Mesenchymal stem cell (in vitro differentiated cells and primary cell): ENCODE measurements at regions not wholly inside any gene's neighbourhood (a gene's known extent, or its start where the extent isn't known, plus 50 kb on each side); places are given as distances from the start of the nearest gene placed in this dataset.

Experiments
- DNase-seq: peaks from one replicate; pipeline ENCODE4 v3.0.0-alpha.2; 2013
- H2AFZ ChIP-seq: one replicate; pipeline ENCODE4 v1.6.1; 2013; ENCODE audit warnings: low read depth, mild to moderate bottlenecking, control low read depth, inconsistent platforms, low read length, moderate library complexity
- H2AK5ac ChIP-seq: 2 replicates; pipeline ENCODE4 v1.6.1; 2013; ENCODE audit warnings: low read length, moderate library complexity, mild to moderate bottlenecking, inconsistent platforms; ENCODE audit not compliant: severe bottlenecking
- H2BK120ac ChIP-seq: one replicate; pipeline ENCODE4 v1.6.1; 2013; ENCODE audit warnings: low read depth, mild to moderate bottlenecking, inconsistent platforms, low read length, moderate library complexity
- H2BK12ac ChIP-seq, 2 experiments: one replicate each; pipeline ENCODE4 v1.6.1; 2013; ENCODE audit warnings: inconsistent platforms in 2 of 2, low read length in 2 of 2, mild to moderate bottlenecking in 2 of 2, moderate library complexity in 2 of 2, control low read depth in 1 of 2
- H2BK15ac ChIP-seq: one replicate; pipeline ENCODE4 v1.6.1; 2013; ENCODE audit warnings: mild to moderate bottlenecking, low read depth, inconsistent platforms; ENCODE audit not compliant: poor library complexity, severe bottlenecking
- H2BK5ac ChIP-seq: 2 replicates; pipeline ENCODE4 v1.6.1; 2013; ENCODE audit warnings: low read depth, mild to moderate bottlenecking, low read length, control low read depth, inconsistent platforms; ENCODE audit not compliant: poor library complexity, severe bottlenecking
- H3K14ac ChIP-seq, 2 experiments: one replicate each; pipeline ENCODE4 v1.6.1; 2013; ENCODE audit warnings: inconsistent platforms in 2 of 2, low read length in 2 of 2, control low read depth in 1 of 2, mild to moderate bottlenecking in 1 of 2, moderate library complexity in 1 of 2
- H3K18ac ChIP-seq, 2 experiments: one replicate each; pipeline ENCODE4 v1.6.1; 2013; ENCODE audit warnings: inconsistent platforms in 2 of 2, low read length in 2 of 2, control low read depth in 1 of 2, low read depth in 1 of 2, mild to moderate bottlenecking in 1 of 2
- H3K23ac ChIP-seq, 2 experiments: one replicate each; pipeline ENCODE4 v1.6.1; 2013; ENCODE audit warnings: inconsistent platforms in 2 of 2, low read length in 2 of 2, mild to moderate bottlenecking in 2 of 2, moderate library complexity in 2 of 2, control low read depth in 1 of 2
- H3K27ac ChIP-seq: 2 replicates; pipeline ENCODE4 v1.5.1; 2013; ENCODE audit warnings: mild to moderate bottlenecking, moderate library complexity, low read length, control low read depth, inconsistent platforms; ENCODE audit not compliant: poor library complexity, severe bottlenecking
- H3K27me3 ChIP-seq, 2 experiments: 2 replicates each; pipeline versions ENCODE4 v1.6.1 to v1.7.0; 2013; ENCODE audit warnings: low read length in 2 of 2, mild to moderate bottlenecking in 2 of 2, moderate library complexity in 2 of 2, control low read depth in 1 of 2, inconsistent platforms in 1 of 2; ENCODE audit not compliant: control insufficient read depth in 1 of 2, insufficient read depth in 1 of 2
- H3K36me3 ChIP-seq, 2 experiments: 2 replicates each; pipeline versions ENCODE4 v1.6.1 to v1.7.0; 2013; ENCODE audit warnings: low read length in 2 of 2, control low read depth in 1 of 2, inconsistent platforms in 1 of 2, low read depth in 1 of 2, mild to moderate bottlenecking in 1 of 2; ENCODE audit not compliant: insufficient read depth in 2 of 2, control insufficient read depth in 1 of 2
- H3K4ac ChIP-seq, 2 experiments: one replicate each; pipeline ENCODE4 v1.6.1; 2013; ENCODE audit warnings: inconsistent platforms in 2 of 2, low read length in 2 of 2, mild to moderate bottlenecking in 2 of 2, moderate library complexity in 2 of 2, control low read depth in 1 of 2, low read depth in 1 of 2
- H3K4me1 ChIP-seq: 2 replicates; pipeline ENCODE4 v1.6.1; 2013; ENCODE audit warnings: low read depth, low read length, control low read depth; ENCODE audit not compliant: control insufficient read depth, insufficient read depth
- H3K4me2 ChIP-seq: 2 replicates; pipeline ENCODE4 v1.6.1; 2013; ENCODE audit warnings: low read length, mild to moderate bottlenecking, inconsistent platforms; ENCODE audit not compliant: poor library complexity, severe bottlenecking
- H3K4me3 ChIP-seq, 2 experiments: 2 replicates each; pipeline versions ENCODE4 v1.5.1 to v1.7.0; 2013; ENCODE audit warnings: low read length in 2 of 2, mild to moderate bottlenecking in 2 of 2, control low read depth in 1 of 2, low read depth in 1 of 2; ENCODE audit not compliant: insufficient read depth in 1 of 2
- H3K79me1 ChIP-seq: replicated peaks from 2 replicates; pipeline ENCODE4 v1.6.1; 2013; ENCODE audit warnings: mild to moderate bottlenecking, control low read depth, low read length, inconsistent platforms; ENCODE audit not compliant: poor library complexity, severe bottlenecking
- H3K9ac ChIP-seq: 2 replicates; pipeline ENCODE4 v1.7.0; 2013; ENCODE audit warnings: mild to moderate bottlenecking, low read length, moderate library complexity
- H3K9me3 ChIP-seq: 2 replicates; pipeline ENCODE4 v1.7.0; 2013; ENCODE audit warnings: mild to moderate bottlenecking, low read length; ENCODE audit not compliant: control insufficient read depth
- H4K8ac ChIP-seq: one replicate; pipeline ENCODE4 v1.6.1; 2013; ENCODE audit warnings: inconsistent platforms, mild to moderate bottlenecking, low read length, moderate library complexity
- H4K91ac ChIP-seq: one replicate; pipeline ENCODE4 v1.6.1; 2013; ENCODE audit warnings: mild to moderate bottlenecking, low read length, inconsistent platforms
- WGBS: methylation state at CpG from one replicate; pipeline ENCODE4 v1.1.7; 2013; ENCODE audit warnings: mixed read lengths; 5-methylcytosine and 5-hydroxymethylcytosine counted together

- Histone ChIP-seq H3K9me3 (peaks cover 4% of the 10 kb centered on the region), H2AFZ (no peak overlapping the region), H3K9ac (no peak overlapping the region), H3K4me1 (no peaks in the 10 kb centered on the region), H3K79me1 (no peaks in the 10 kb centered on the region), H3K36me3 (no peaks in the 10 kb centered on the region), H3K14ac (no peak overlapping the region), H2BK15ac (no peak overlapping the region), H2BK120ac (no peak overlapping the region), H3K27me3 (peaks cover 3 to 16% of the 10 kb centered on the region in 2 experiments), H3K4ac (no peak overlapping the region), H4K8ac (no peak overlapping the region), H3K27ac (no peak overlapping the region), H2BK12ac (no peak overlapping the region), H3K18ac (no peak overlapping the region), H2AK5ac (no peak overlapping the region), H3K4me2 (no peak overlapping the region), H4K91ac (no peak overlapping the region), H3K23ac (no peak overlapping the region), H2BK5ac (no peak overlapping the region), H3K4me3 (no peak overlapping the region)
- WGBS = 90% methylated on average over 2 of the region's 3 CpGs
- no peak for DNase-seq
These were observed 187.0 kb downstream of the PTPN20 start for GRCh38 chr10:47098238-47098637.

- Histone ChIP-seq H2AFZ (no peak overlapping the region), H3K79me1 (no peaks in the 10 kb centered on the region), H3K27ac (no peak overlapping the region), H3K4ac (no peak overlapping the region), H3K18ac (no peak overlapping the region), H2BK120ac (no peak overlapping the region), H3K9me3 (peaks cover 4% of the 10 kb centered on the region), H2BK15ac (no peak overlapping the region), H2AK5ac (no peak overlapping the region), H2BK5ac (no peak overlapping the region), H3K14ac (no peak overlapping the region), H3K36me3 (no peaks in the 10 kb centered on the region), H3K4me1 (no peaks in the 10 kb centered on the region), H3K4me2 (no peak overlapping the region), H3K4me3 (no peak overlapping the region), H3K23ac (no peak overlapping the region), H4K91ac (no peak overlapping the region), H4K8ac (no peak overlapping the region), H3K27me3 (peaks cover 3 to 12% of the 10 kb centered on the region in 2 experiments), H2BK12ac (no peak overlapping the region), H3K9ac (no peak overlapping the region)
- WGBS = 79% methylated on average over 10 of the region's 11 CpGs
- no peak for DNase-seq
These were observed 187.7 kb downstream of the PTPN20 start for GRCh38 chr10:47098964-47099363.

GRCh38 chr10:47099474-47099873 is 188.2 kb downstream of the PTPN20 start:
- H2AK5ac ChIP-seq = no peak overlapping the region
- H2AFZ ChIP-seq = no peak overlapping the region
- no peak overlapping the region for H3K14ac ChIP-seq
- no peak overlapping the region for H3K4me3 ChIP-seq
- no peak overlapping the region for H2BK120ac ChIP-seq
- H3K4me1 ChIP-seq = no peaks in the 10 kb centered on the region
- H3K4ac ChIP-seq = no peak overlapping the region
- 84% methylated on average over 7 of the region's 7 CpGs for WGBS
- DNase-seq = no peak
- H4K91ac ChIP-seq = no peak overlapping the region
- no peak overlapping the region for H3K4me2 ChIP-seq
- H4K8ac ChIP-seq = no peak overlapping the region
- H3K27me3 ChIP-seq = peaks cover 3 to 6% of the 10 kb centered on the region in 2 experiments
- H3K27ac ChIP-seq = no peak overlapping the region
- H2BK5ac ChIP-seq = no peak overlapping the region
- no peak overlapping the region for H2BK15ac ChIP-seq
- no peak overlapping the region for H3K23ac ChIP-seq
- no peak overlapping the region for H2BK12ac ChIP-seq
- peaks cover 4% of the 10 kb centered on the region for H3K9me3 ChIP-seq
- no peak overlapping the region for H3K9ac ChIP-seq
- no peaks in the 10 kb centered on the region for H3K79me1 ChIP-seq
- no peaks in the 10 kb centered on the region for H3K36me3 ChIP-seq
- no peak overlapping the region for H3K18ac ChIP-seq

GRCh38 chr10:47101196-47101595 is 190.0 kb downstream of the PTPN20 start:
- H4K8ac ChIP-seq = no peak overlapping the region
- H3K79me1 ChIP-seq = no peaks in the 10 kb centered on the region
- H3K27ac ChIP-seq = no peak overlapping the region
- H3K4me1 ChIP-seq = no peaks in the 10 kb centered on the region
- H2BK12ac ChIP-seq = no peak overlapping the region
- DNase-seq = no peak
- 87% methylated on average over 5 of the region's 5 CpGs for WGBS
- no peak overlapping the region for H3K4me2 ChIP-seq
- no peak overlapping the region for H2AFZ ChIP-seq
- peaks cover 4% of the 10 kb centered on the region for H3K9me3 ChIP-seq
- H2AK5ac ChIP-seq = no peak overlapping the region
- H2BK120ac ChIP-seq = no peak overlapping the region
- no peak overlapping the region for H2BK15ac ChIP-seq
- no peak overlapping the region for H3K23ac ChIP-seq
- no peak overlapping the region for H4K91ac ChIP-seq
- peaks cover 3 to 4% of the 10 kb centered on the region in 2 experiments for H3K27me3 ChIP-seq
- H3K4ac ChIP-seq = no peak overlapping the region
- H3K18ac ChIP-seq = no peak overlapping the region
- no peak overlapping the region for H3K4me3 ChIP-seq
- no peak overlapping the region for H3K9ac ChIP-seq
- no peak overlapping the region for H3K14ac ChIP-seq
- H3K36me3 ChIP-seq = no peaks in the 10 kb centered on the region
- H2BK5ac ChIP-seq = no peak overlapping the region
